Right kidney (tissue), 1 donor: ENCODE measurements at regions not wholly inside any gene's neighbourhood (a gene's known extent, or its start where the extent isn't known, plus 50 kb on each side); places are given as distances from the start of the nearest gene placed in this dataset.
"Not testable (repeated sequence)": the region's sequence is repeated elsewhere in the genome, so short reads cannot be mapped to it uniquely, and the experiment has no call there.

Experiments used
- DNase-seq: peaks from one replicate; pipeline ENCODE4 v3.0.0-alpha.2; 2016

GRCh38 chr5:67982160-67982559, 233.4 kb upstream of the PIK3R1 start:
- not testable (repeated sequence) for DNase-seq

- no peak for DNase-seq
These were observed 237.4 kb upstream of the PIK3R1 start for GRCh38 chr5:67978171-67978570.

- DNase-seq, result no peak
These were observed 238.5 kb upstream of the PIK3R1 start for GRCh38 chr5:67976891-67977601.

- DNase-seq, result no peak
These were observed 239.4 kb upstream of the PIK3R1 start for GRCh38 chr5:67976181-67976580.

GRCh38 chr5:67974471-67974870, 241.1 kb upstream of the PIK3R1 start:
- no peak for DNase-seq

GRCh38 chr5:67974054-67974453, 241.5 kb upstream of the PIK3R1 start:
- no peak for DNase-seq

- no peak for DNase-seq
These were observed 243.4 kb upstream of the PIK3R1 start for GRCh38 chr5:67971971-67972821.

- DNase-seq, result no peak
These were observed 244.2 kb upstream of the PIK3R1 start for GRCh38 chr5:67971223-67971830.

- no peak for DNase-seq
These were observed 245.9 kb upstream of the PIK3R1 start for GRCh38 chr5:67969631-67970030.

- no peak for DNase-seq
These were observed 246.4 kb upstream of the PIK3R1 start for GRCh38 chr5:67969176-67969575.

- no peak for DNase-seq
These were observed 248.8 kb upstream of the PIK3R1 start for GRCh38 chr5:67966712-67967111.

- DNase-seq, result no peak
These were observed 250.9 kb upstream of the PIK3R1 start for GRCh38 chr5:67964619-67965018.

- no peak for DNase-seq
These were observed 251.6 kb upstream of the PIK3R1 start for GRCh38 chr5:67963789-67964519.

GRCh38 chr5:67960939-67961338, 254.6 kb upstream of the PIK3R1 start:
- no peak for DNase-seq

GRCh38 chr5:67957374-67957773, 258.2 kb upstream of the PIK3R1 start:
- DNase-seq, result no peak

- no peak for DNase-seq
These were observed 261.2 kb upstream of the PIK3R1 start for GRCh38 chr5:67954351-67954750.

GRCh38 chr5:67942421-67942820, 273.1 kb upstream of the PIK3R1 start:
- DNase-seq, result no peak

GRCh38 chr5:67941614-67942401, 273.7 kb upstream of the PIK3R1 start:
- no peak for DNase-seq

- DNase-seq, result no peak
These were observed 279.5 kb upstream of the PIK3R1 start for GRCh38 chr5:67935908-67936566.

- DNase-seq, result no peak
These were observed 280.6 kb upstream of the PIK3R1 start for GRCh38 chr5:67934976-67935375.

- DNase-seq, result no peak
These were observed 290.0 kb upstream of the PIK3R1 start for GRCh38 chr5:67925511-67925910.
